Cardiac muscle cell (in vitro differentiated cells and primary cell): ENCODE measurements at regions not wholly inside any gene's neighbourhood (a gene's known extent, or its start where the extent isn't known, plus 50 kb on each side); places are given as distances from the start of the nearest gene placed in this dataset.

ENCODE experiments used
- DNase-seq, 2 donors: peaks; one replicate each; pipeline versions ENCODE4 v3.0.0 to v3.0.0-alpha.2; 2010 to 2017; ENCODE audit warnings: low read depth in 1 of 2, low spot score in 1 of 2
- H3K27ac ChIP-seq: fragments of 200-600 bp; sonication (generic); 2 replicates; pipeline ENCODE4 v1.5.1; 2016
- H3K27me3 ChIP-seq: fragments of 200-600 bp; sonication (generic); 2 replicates; pipeline ENCODE4 v1.6.0; 2016; ENCODE audit warnings: control low read depth
- H3K36me3 ChIP-seq: fragments of 200-600 bp; sonication (generic); 2 replicates; pipeline ENCODE4 v1.5.1; 2016; ENCODE audit warnings: control low read depth
- H3K4me1 ChIP-seq: fragments of 200-600 bp; sonication (generic); 2 replicates; pipeline ENCODE4 v1.8.1; 2017; ENCODE audit warnings: low read depth, mild to moderate bottlenecking, mixed run types
- H3K4me3 ChIP-seq: fragments of 200-600 bp; sonication (generic); 2 replicates; pipeline ENCODE4 v1.5.1; 2016; ENCODE audit warnings: mild to moderate bottlenecking
- H3K9me3 ChIP-seq: fragments of 200-600 bp; sonication (generic); 2 replicates; pipeline ENCODE4 v1.5.1; 2017; ENCODE audit warnings: low read depth, mild to moderate bottlenecking, control low read depth
- TF ChIP-seq, protein P1 (sequence below): IDR thresholded peaks from 2 replicates; pipeline ENCODE4 v1.5.1; 2012; ENCODE audit warnings: low read depth, mild to moderate bottlenecking, low read length

DNA sequence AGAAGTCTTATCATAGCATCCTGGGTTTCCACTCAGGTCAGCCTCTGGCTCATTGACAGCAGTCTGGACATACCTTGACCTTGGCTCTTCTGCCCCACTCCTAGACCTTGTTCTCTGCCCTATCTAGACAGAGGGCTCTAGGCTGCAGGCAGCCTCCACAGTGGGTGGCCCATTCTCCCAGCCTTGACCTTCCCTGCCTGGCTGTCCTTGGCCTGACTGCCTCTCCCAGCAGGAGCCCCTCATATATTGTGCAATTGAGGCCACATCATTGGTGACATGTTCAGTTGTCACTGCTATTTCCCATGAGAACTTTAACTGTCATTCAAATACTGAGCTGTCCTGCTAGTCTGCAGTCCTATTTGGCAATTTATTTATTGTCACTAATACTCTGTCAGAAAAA is 503.4 kb downstream of the PLXNA4 start:
- H3K4me1 ChIP-seq = no peaks in the 10 kb centered on the region
- no peak overlapping the region for H3K27ac ChIP-seq
- TF ChIP-seq, protein P1, sequence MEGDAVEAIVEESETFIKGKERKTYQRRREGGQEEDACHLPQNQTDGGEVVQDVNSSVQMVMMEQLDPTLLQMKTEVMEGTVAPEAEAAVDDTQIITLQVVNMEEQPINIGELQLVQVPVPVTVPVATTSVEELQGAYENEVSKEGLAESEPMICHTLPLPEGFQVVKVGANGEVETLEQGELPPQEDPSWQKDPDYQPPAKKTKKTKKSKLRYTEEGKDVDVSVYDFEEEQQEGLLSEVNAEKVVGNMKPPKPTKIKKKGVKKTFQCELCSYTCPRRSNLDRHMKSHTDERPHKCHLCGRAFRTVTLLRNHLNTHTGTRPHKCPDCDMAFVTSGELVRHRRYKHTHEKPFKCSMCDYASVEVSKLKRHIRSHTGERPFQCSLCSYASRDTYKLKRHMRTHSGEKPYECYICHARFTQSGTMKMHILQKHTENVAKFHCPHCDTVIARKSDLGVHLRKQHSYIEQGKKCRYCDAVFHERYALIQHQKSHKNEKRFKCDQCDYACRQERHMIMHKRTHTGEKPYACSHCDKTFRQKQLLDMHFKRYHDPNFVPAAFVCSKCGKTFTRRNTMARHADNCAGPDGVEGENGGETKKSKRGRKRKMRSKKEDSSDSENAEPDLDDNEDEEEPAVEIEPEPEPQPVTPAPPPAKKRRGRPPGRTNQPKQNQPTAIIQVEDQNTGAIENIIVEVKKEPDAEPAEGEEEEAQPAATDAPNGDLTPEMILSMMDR = no peak
- DNase-seq = no peak
- H3K36me3 ChIP-seq = no peaks in the 10 kb centered on the region
- no peak overlapping the region for H3K4me3 ChIP-seq
- H3K27me3 ChIP-seq = no peaks in the 10 kb centered on the region
- no peaks in the 10 kb centered on the region for H3K9me3 ChIP-seq

DNA sequence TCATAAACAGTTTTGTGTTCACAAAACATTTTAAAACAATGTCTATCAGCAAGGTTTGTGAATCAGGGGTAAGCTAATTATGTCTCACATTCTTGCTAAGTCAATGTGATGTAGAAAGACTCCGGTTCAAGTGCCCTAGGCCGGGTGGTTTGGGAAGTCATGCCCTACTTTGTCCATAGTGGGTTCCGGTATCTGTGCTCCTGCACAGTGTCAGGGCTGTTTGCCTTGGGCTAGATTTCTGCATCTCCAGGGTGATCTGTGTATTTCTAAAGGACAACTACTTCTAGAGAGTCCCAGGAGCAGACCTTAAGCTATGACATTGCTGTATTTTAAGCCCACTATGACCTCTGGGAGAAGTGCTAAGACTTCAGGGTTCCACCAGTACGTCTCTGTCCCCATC is 504.1 kb downstream of the PLXNA4 start:
- TF ChIP-seq, protein P1 = no peak
- H3K27ac ChIP-seq = no peak overlapping the region
- DNase-seq = no peak
- no peaks in the 10 kb centered on the region for H3K27me3 ChIP-seq
- H3K9me3 ChIP-seq = no peaks in the 10 kb centered on the region
- no peaks in the 10 kb centered on the region for H3K36me3 ChIP-seq
- H3K4me1 ChIP-seq = peaks cover under 1% of the 10 kb centered on the region
- no peak overlapping the region for H3K4me3 ChIP-seq

- TF ChIP-seq, protein P1 = no peak
- no peak overlapping the region for H3K4me3 ChIP-seq
- no peaks in the 10 kb centered on the region for H3K9me3 ChIP-seq
- H3K27me3 ChIP-seq = no peaks in the 10 kb centered on the region
- DNase-seq = no peak
- H3K27ac ChIP-seq = no peak overlapping the region
- H3K36me3 ChIP-seq = no peaks in the 10 kb centered on the region
- H3K4me1 ChIP-seq = peaks cover 8% of the 10 kb centered on the region
Observed at GRCh38 chr7:132069306-132069705, 507.0 kb downstream of the PLXNA4 start.

GRCh38 chr7:132066761-132067171 is 509.5 kb downstream of the PLXNA4 start:
- Histone ChIP-seq H3K9me3 (no peaks in the 10 kb centered on the region), H3K27me3 (no peaks in the 10 kb centered on the region), H3K4me1 (peaks cover 8% of the 10 kb centered on the region), H3K27ac (no peak overlapping the region), H3K4me3 (no peak overlapping the region), H3K36me3 (no peaks in the 10 kb centered on the region)
- TF ChIP-seq, protein P1 = no peak
- peak in 1 of 2 donors; percentile 59 for DNase-seq

DNA sequence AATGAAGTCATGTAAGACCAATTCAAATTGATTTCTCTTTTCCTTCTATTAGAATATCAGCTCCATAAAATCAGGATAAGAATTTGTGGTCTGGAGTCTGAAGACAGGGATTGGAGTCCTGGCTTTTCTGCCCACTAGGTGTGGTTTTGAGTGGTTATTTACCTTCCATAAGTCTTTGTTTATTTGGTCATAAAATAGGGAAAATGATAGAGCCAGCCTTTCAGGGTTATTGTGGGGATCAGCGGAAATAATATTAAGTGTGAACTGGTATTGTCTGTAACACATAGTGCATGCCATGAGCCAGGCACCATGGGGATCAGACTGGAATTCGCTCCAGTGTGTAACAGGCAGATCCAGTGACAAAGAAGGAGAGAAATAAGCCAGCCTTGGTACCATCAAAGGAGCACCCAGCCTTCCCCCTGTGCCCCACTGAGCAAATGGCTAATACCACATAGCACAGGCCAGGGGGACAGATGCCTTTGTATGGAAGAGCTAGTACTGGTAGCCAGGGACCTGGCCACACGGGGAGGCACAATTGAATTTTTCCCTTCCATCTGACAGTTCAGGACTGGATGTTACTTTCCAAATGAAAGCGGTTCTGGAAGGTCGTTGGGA is 509.7 kb upstream of the PODXL start:
- Histone ChIP-seq H3K27ac (no peak overlapping the region), H3K36me3 (no peaks in the 10 kb centered on the region), H3K9me3 (no peaks in the 10 kb centered on the region), H3K27me3 (no peaks in the 10 kb centered on the region), H3K4me3 (no peak overlapping the region), H3K4me1 (peaks cover 8% of the 10 kb centered on the region)
- TF ChIP-seq, protein P1 = no peak
- DNase-seq = no peak
